Glomerular visceral epithelial cell (primary cell): ENCODE measurements at regions not wholly inside any gene's neighbourhood (a gene's known extent, or its start where the extent isn't known, plus 50 kb on each side); places are given as distances from the start of the nearest gene placed in this dataset.
"Not testable (repeated sequence)": the region's sequence is repeated elsewhere in the genome, so short reads cannot be mapped to it uniquely, and the experiment has no call there.

ENCODE experiments used
- DNase-seq: peaks from one replicate; pipeline ENCODE4 v3.0.0-alpha.2; 2016; ENCODE audit errors: extremely low spot score

DNA sequence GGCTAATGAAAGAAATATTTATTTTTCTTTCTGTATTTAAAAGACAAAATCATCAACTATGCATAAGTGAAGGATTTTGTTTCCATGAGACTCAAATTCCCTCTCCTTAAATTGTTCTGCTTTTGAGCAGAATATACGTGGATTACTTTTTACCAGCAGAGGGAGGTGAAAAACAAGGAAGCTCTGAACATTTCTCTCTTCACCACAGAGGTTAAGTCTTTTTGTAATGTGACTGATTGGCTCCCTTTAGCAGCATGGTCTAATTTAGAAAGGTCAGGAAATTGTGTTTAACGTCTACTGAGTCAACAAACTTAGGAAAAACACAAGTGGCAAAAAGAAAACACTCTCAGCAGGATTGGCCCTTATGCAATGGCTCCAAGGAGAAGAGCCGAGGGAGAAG lies 55.1 kb upstream of the F9 start:
- DNase-seq, result no peak

DNA sequence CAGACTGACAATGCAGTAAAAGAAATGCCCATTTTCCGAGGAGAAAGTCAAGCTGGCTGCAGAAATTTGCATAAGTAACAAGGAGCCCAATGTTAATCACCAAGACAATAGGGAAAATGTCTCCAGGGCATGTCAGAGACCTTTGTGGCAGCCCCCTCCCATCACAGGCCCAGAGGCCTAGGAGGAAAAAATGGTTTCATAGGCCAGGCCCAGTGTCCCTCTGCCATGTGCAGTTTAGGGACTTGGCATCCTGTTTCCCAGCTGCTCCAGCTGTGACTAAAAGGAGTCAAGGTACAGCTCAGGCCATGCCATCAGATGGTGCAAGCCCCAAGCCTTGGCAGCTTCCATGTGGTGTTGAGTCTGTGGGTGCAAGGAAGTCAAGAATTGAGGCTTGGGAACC lies 68.6 kb upstream of the F9 start:
- DNase-seq, result not testable (repeated sequence)

- no peak for DNase-seq
These were observed 75.8 kb upstream of the F9 start for GRCh38 chrX:139454743-139455142.

DNA sequence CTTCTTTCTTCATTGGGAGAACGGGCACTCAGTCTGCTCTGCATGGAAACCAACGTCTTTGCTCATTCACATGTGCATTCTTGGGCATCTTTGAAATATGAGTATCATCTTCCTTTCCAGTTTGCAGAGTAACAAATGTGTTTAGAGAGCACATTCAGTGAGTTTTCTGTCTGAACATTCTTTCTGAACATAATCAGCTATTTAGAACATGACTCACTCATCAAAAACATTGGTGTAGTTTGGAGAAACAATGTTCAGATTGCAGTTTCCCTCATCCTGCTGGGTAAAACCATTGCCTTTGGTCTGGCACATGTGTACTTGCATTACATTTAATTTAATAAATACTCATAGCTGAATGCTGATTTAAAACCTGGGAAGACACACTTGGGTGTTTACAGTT lies 81.5 kb upstream of the F9 start:
- no peak for DNase-seq

- no peak for DNase-seq
These were observed 83.7 kb upstream of the F9 start for GRCh38 chrX:139446832-139447231.

GRCh38 chrX:139429913-139430312 lies 100.6 kb upstream of the F9 start:
- no peak for DNase-seq

GRCh38 chrX:139423186-139423585 lies 107.4 kb upstream of the F9 start:
- no peak for DNase-seq

GRCh38 chrX:139398258-139398657 lies 132.3 kb upstream of the F9 start:
- not testable (repeated sequence) for DNase-seq

DNA sequence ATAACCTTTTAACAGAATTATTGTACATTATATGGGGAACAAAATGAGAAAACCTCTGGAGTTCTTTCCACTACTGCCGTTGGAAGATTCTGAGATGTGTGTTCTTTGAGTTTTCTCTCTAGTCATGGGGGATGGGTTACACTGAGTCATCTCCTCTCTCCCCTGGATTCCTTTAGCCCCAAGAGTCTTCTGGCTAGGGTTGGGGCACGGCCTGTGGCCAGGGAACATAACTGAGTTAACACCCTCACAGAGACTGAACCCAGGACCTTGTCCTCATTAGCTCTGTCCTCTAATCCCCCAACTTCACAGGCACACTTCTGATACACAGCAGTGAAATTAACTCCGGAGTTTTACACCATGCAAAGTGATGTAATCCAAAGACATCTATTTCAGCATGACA lies 142.3 kb upstream of the F9 start:
- no peak for DNase-seq

- no peak for DNase-seq
These were observed 148.0 kb upstream of the F9 start for GRCh38 chrX:139382529-139382928.

- DNase-seq, result not testable (repeated sequence)
These were observed 154.0 kb upstream of the F9 start for GRCh38 chrX:139376547-139376946.

- DNase-seq, result no peak
These were observed 170.2 kb upstream of the F9 start for GRCh38 chrX:139360356-139360755.

DNA sequence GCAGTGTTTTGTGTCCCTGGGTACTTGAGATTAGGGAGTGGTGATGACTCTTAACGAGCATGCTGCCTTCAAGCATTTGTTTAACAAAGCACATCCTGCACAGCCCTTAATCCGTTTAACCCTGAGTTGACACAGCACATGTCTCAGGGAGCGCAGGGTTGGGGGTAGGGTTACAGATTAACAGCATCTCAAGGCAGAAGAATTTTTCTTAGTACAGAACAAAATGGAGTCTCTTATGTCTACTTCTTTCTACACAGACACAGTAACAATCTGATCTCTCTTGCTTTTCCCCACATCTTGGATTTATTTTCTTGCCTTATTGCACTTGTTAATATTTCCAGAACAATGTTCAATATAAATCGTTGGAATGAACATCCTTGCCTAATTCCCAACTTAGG lies 187.9 kb upstream of the F9 start:
- not testable (repeated sequence) for DNase-seq

- DNase-seq, result not testable (repeated sequence)
These were observed 188.5 kb upstream of the F9 start for GRCh38 chrX:139341855-139342593.

GRCh38 chrX:139332441-139332840 lies 198.1 kb upstream of the F9 start:
- DNase-seq, result no peak

DNA sequence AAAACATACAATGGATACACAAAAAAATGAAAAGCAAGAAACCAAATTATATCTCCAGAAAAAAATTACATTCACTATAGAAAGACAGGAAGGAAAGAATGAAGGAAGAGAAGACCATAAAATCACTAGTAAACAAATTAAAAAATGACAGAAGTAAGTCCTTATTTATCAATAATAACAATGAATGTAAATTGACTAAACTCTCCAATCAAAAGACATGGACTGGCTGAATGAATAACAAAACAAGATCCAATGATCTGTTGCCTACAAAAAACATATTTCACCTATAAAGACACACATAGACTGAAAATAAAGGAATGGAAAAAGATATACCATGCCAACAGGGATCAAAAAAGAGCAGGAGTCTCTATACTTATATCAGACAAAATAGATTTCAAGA lies 203.2 kb upstream of the F9 start:
- DNase-seq, result no peak

- DNase-seq, result no peak
These were observed 205.8 kb upstream of the F9 start for GRCh38 chrX:139324756-139325155.

DNA sequence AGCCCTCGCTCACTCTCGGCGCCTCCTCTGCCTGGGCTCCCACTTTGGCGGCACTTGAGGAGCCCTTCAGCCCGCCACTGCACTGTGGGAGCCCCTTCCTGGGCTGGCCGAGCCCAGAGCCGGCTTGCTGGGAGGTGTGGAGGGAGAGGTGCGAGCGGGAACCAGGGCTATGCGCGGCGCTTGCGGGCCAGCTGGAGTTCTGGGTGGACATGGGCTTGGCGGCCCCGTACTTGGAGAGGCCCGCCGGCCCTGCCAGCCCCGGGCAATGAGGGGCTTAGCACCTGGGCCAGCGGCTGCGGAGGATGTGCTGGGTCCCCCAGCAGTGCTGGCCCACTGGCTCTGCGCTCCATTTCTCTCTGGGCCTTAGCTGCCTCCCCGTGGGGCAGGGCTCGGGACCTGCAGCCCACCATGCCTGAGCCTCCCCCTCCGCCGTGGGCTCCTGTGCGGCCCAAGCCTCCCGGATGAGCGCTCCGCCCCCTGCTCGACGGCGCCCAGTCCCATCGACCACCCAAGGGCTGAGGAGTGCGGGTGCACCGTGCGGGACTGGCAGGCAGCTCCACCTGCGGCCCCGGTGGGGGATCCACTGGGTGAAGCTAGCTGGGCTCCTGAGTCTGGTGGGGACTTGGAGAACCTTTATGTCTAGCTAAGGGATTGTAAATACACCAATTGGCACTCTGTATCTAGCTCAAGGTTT lies 209.7 kb upstream of the F9 start:
- DNase-seq, result not testable (repeated sequence)

GRCh38 chrX:139306675-139307074 lies 223.9 kb upstream of the F9 start:
- DNase-seq, result not testable (repeated sequence)

- no peak for DNase-seq
These were observed 226.1 kb upstream of the F9 start for GRCh38 chrX:139304471-139304870.

DNA sequence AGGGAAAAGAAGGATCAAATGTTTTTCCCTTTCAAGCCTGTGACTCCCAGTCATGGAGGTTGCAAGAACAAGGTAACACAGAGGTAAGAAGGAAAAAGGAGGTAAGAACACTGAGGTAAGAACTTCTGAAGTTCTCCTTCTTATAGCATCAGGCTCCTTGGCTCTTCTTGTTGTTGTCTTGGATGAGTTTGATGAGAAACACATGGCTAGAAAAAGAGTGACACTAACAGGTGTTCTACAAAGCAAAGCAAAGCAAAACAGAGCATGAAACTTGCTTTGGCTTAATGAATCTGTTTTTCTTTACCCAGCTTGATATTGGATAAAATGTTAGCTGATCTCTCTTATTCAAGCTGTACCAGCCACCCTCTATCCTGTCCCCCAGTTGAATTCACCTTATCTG lies 231.2 kb upstream of the F9 start:
- DNase-seq, result no peak

GRCh38 chrX:139298437-139298836 lies 232.1 kb upstream of the F9 start:
- no peak for DNase-seq

DNA sequence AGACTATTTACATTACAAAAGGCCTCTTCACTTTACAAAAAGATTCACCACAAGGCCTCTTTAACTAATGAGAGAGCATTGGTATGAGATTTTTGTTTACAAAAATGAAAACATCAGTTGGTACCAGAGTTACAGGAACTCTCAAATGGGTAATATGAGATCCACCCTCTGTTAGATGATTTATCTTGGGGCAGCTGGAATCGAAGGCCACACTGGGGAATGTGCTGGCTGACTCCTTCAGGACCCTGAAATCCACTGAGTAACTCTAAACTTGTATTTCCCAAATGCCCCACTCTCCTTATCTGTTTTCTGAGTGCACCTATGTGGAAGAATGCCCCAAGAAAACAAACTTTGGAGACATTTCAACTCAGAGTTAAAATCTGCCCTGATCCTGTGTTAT lies 232.9 kb upstream of the F9 start:
- DNase-seq, result no peak

DNA sequence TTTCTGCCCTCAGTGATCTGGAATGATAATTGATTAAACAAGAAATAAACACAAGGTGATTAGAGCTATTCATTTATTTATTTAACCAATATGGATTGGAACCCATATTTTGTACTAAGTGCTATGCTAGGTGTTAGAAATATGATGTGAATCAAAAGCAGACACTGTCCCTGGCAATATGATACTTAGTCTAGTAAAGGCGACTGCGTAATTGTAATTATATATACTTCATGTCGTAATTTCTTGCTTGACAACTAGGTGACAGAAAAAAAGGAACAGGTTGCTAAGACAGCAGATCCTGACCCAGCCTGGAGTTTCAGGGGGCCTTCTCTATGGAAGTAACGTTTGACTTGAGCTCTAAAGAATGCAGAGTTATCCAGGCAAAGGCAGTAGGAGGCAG lies 236.5 kb upstream of the F9 start:
- DNase-seq, result no peak
